ENCODE measurements at regions not wholly inside any gene's neighbourhood (a gene's known extent, or its start where the extent isn't known, plus 50 kb on each side); places are given as distances from the start of the nearest gene placed in this dataset.

GRCh38 chr12:107238296-107238695, 144.9 kb upstream of the CRY1 start:
- no peaks in the 10 kb centered on the region for H3K36me3 ChIP-seq (ENCODE audit: control insufficient read depth in 2 of 4, insufficient read depth in 4 of 4, low read length in 3 of 4)
- ChIA-PET CTCF (ENCODE audit: partially characterized antibody) (interaction anchor here (0.9 to 1.8 kb wide), 2 partner anchors 13 to 18 kb away, joined by 3 to 4 read pairs; no protein-coding TSS in a partner anchor), POLR2A (ENCODE audit: partially characterized antibody) (no interaction called here)
- no peaks in the 10 kb centered on the region for H3K4me1 ChIP-seq (replicated peaks in 1 of 4; ENCODE audit: control insufficient read depth in 3 of 4, insufficient read depth in 4 of 4, low read length in 3 of 4)
- H3K18ac ChIP-seq (ENCODE audit: extremely low read depth, low read length), result no peak overlapping the region
- H2BK20ac ChIP-seq (ENCODE audit: low read length), result no peak overlapping the region
- no peak overlapping the region for H3K14ac ChIP-seq (ENCODE audit: insufficient read length)
- no peak overlapping the region for H2BK5ac ChIP-seq (ENCODE audit: low read depth, low read length)
- H3K4me2 ChIP-seq (ENCODE audit: insufficient read depth in 1 of 2, low read depth in 2 of 2, low read length in 2 of 2), result no peak overlapping the region
- no peak overlapping the region for H4K5ac ChIP-seq (ENCODE audit: insufficient read length, low read depth, low read length)
- H3K56ac ChIP-seq (replicated peaks; ENCODE audit: insufficient read length, low read depth, low read length), result no peak overlapping the region
- H3K23ac ChIP-seq (ENCODE audit: insufficient read length), result no peak overlapping the region
- no peak overlapping the region for H3K9ac ChIP-seq (replicated peaks in 1 of 4; ENCODE audit: extremely low read depth in 1 of 4, low read depth in 3 of 4, low read length in 3 of 4)
- H3K4me3 ChIP-seq (ENCODE audit: extremely low read depth in 1 of 4, insufficient read depth in 2 of 4, low read depth in 3 of 4, low read length in 4 of 4), result no peak overlapping the region
- no peak overlapping the region for H2AFZ ChIP-seq (ENCODE audit: low read length)
- H3K27ac ChIP-seq (ENCODE audit: low read depth, low read length), result no peak overlapping the region
- no peaks in the 10 kb centered on the region for H3K23me2 ChIP-seq (ENCODE audit: low read depth, low read length)
- no peaks in the 10 kb centered on the region for H3K9me3 ChIP-seq (ENCODE audit: insufficient read depth in 2 of 2, low read depth in 1 of 2, low read length in 1 of 2)
- no peaks in the 10 kb centered on the region for H3K79me1 ChIP-seq (ENCODE audit: low read depth, low read length)
- FAIRE-seq (no peak), DNase-seq (ENCODE audit: low read depth in 1 of 2, low spot score in 2 of 2) (no peak)
- no peak overlapping the region for H4K8ac ChIP-seq (ENCODE audit: extremely low read depth, insufficient read depth, low read length)
- H4K20me1 ChIP-seq (replicated peaks in 1 of 2; ENCODE audit: control insufficient read depth in 1 of 2, insufficient read depth in 2 of 2, low read length in 2 of 2), result no peaks in the 10 kb centered on the region
- H3K4ac ChIP-seq (replicated peaks; ENCODE audit: insufficient read length, low read depth, low read length), result no peak overlapping the region
- no peak overlapping the region for H2BK15ac ChIP-seq (ENCODE audit: low read length)
- H3K27me3 ChIP-seq (replicated peaks in 1 of 4; ENCODE audit: control insufficient read depth in 3 of 4, extremely low read depth in 1 of 4, insufficient read depth in 3 of 4, low read length in 3 of 4), result no peaks in the 10 kb centered on the region
- H3K79me2 ChIP-seq (ENCODE audit: control insufficient read depth in 1 of 2, insufficient read depth in 2 of 2, low read length in 2 of 2), result no peaks in the 10 kb centered on the region
- H4K91ac ChIP-seq (replicated peaks; ENCODE audit: insufficient read length, low read length), result no peak overlapping the region
- no peak overlapping the region for H2AK5ac ChIP-seq (ENCODE audit: low read depth, low read length)
- 96% methylated on average over 3 of the region's 3 CpGs; no CpG with 5 or more reads in 1 of the 2 experiments for WGBS, 2 experiments (ENCODE audit: extremely low coverage in 1 of 2, insufficient coverage in 1 of 2, insufficient read length in 1 of 2, insufficient replicate concordance in 2 of 2, low coverage in 1 of 2, low lambda C conversion rate in 2 of 2, missing lambda C conversion rate in 1 of 2)
- H2BK120ac ChIP-seq (replicated peaks; ENCODE audit: low read depth, low read length), result no peak overlapping the region
- no peak overlapping the region for H2BK12ac ChIP-seq (ENCODE audit: low read depth, low read length)
- TF ChIP-seq PHF8 (conservative IDR thresholded peaks at IDR 0.05; ENCODE audit: low read depth, low read length) (no peak), SIX5 (IDR thresholded peaks at IDR 0.05; ENCODE audit: low read depth, low read length) (no peak), RBBP5 (IDR thresholded peaks at IDR 0.05; ENCODE audit: borderline replicate concordance, low read depth, low read length) (no peak), CHD1 (IDR thresholded peaks at IDR 0.05; ENCODE audit: low read depth, low read length) (no peak), TAF7 (optimal IDR thresholded peaks at IDR 0.05; ENCODE audit: borderline replicate concordance, low read depth, low read length) (no peak), SIRT6 (IDR thresholded peaks at IDR 0.05; ENCODE audit: low read length) (no peak), SP2 (IDR thresholded peaks at IDR 0.05; ENCODE audit: low read length) (no peak), POLR2A (IDR thresholded peaks at IDR 0.05; ENCODE audit: control extremely low read depth in 1 of 2, low read depth in 2 of 2, low read length in 2 of 2) (no peak), EZH2 (IDR thresholded peaks at IDR 0.05; ENCODE audit: low read depth, low read length, severe bottlenecking) (no peak), SIN3A (conservative IDR thresholded peaks at IDR 0.05 in 1 of 2, IDR thresholded peaks at IDR 0.05 in 1 of 2; ENCODE audit: low read depth in 1 of 2, low read length in 2 of 2) (no peak), RNF2 (IDR thresholded peaks at IDR 0.05; ENCODE audit: borderline replicate concordance, low read depth, low read length, missing control alignments, poor library complexity, severe bottlenecking) (no peak), TEAD4 (IDR thresholded peaks at IDR 0.05; ENCODE audit: low read depth, low read length) (no peak)

All from H1 (cell line).